CD14-positive monocyte (primary cell): ENCODE measurements at regions not wholly inside any gene's neighbourhood (a gene's known extent, or its start where the extent isn't known, plus 50 kb on each side); places are given as distances from the start of the nearest gene placed in this dataset.

Experiments used
- DNase-seq, 3 donors: peaks; one replicate each; pipeline ENCODE4 v3.0.0-alpha.2; 2011 to 2022
- H2AFZ ChIP-seq: 2 replicates; pipeline ENCODE4 v1.6.0; 2012; ENCODE audit warnings: mild to moderate bottlenecking, low read depth, low read length, inconsistent platforms; ENCODE audit not compliant: insufficient read depth, poor library complexity, severe bottlenecking
- H3K27ac ChIP-seq, 2 donors: 1 replicate in 1 of 2; 2 replicates in 1 of 2; pipeline ENCODE4 v1.5.1; 2012 to 2013; ENCODE audit warnings: low read length in 2 of 2, control low read depth in 1 of 2, inconsistent platforms in 1 of 2, low read depth in 1 of 2, mild to moderate bottlenecking in 1 of 2
- H3K27me3 ChIP-seq, 2 donors: one replicate each; pipeline versions ENCODE4 v1.6.0 to v1.6.1; 2011 to 2013; ENCODE audit warnings: low read length in 2 of 2; ENCODE audit not compliant: control insufficient read depth in 2 of 2, insufficient read depth in 2 of 2
- H3K36me3 ChIP-seq, 2 donors: replicated peaks in 1 of 2; 1 replicate in 1 of 2; 2 replicates in 1 of 2; pipeline versions ENCODE4 v1.5.1 to v1.6.1; 2012 to 2013; ENCODE audit warnings: low read length in 2 of 2, control low read depth in 1 of 2, inconsistent platforms in 1 of 2, mild to moderate bottlenecking in 1 of 2; ENCODE audit not compliant: insufficient read depth in 2 of 2, control insufficient read depth in 1 of 2
- H3K4me1 ChIP-seq, 2 donors: 1 replicate in 1 of 2; 2 replicates in 1 of 2; pipeline versions ENCODE4 v1.5.1 to v1.6.1; 2012 to 2013; ENCODE audit warnings: low read length in 2 of 2, control low read depth in 1 of 2, inconsistent platforms in 1 of 2, mild to moderate bottlenecking in 1 of 2, moderate library complexity in 1 of 2; ENCODE audit not compliant: insufficient read depth in 2 of 2, control insufficient read depth in 1 of 2
- H3K4me2 ChIP-seq: replicated peaks from 2 replicates; pipeline ENCODE3; 2012; ENCODE audit warnings: low read length, moderate library complexity, mild to moderate bottlenecking; ENCODE audit not compliant: poor library complexity, severe bottlenecking; ENCODE audit errors: extremely low read depth
- H3K4me3 ChIP-seq, 3 experiments: fragments of 200-600 bp in 1 of 3; sonication (generic) in 1 of 3; replicated peaks in 1 of 3; 1 replicate in 2 of 3; 2 replicates in 1 of 3; pipeline ENCODE4 v1.5.1; 2011 to 2013; ENCODE audit warnings: low read length in 3 of 3, mild to moderate bottlenecking in 3 of 3, control low read depth in 2 of 3, low read depth in 2 of 3, inconsistent platforms in 1 of 3, moderate library complexity in 1 of 3
- H3K79me2 ChIP-seq: 2 replicates; pipeline ENCODE4 v1.6.0; 2012; ENCODE audit warnings: mild to moderate bottlenecking, control low read depth, inconsistent platforms, low read length, moderate library complexity; ENCODE audit not compliant: insufficient read depth
- H3K9ac ChIP-seq: 2 replicates; pipeline ENCODE4 v1.6.0; 2017; ENCODE audit warnings: low read length, mild to moderate bottlenecking; ENCODE audit not compliant: insufficient read depth, poor library complexity, severe bottlenecking
- H3K9me3 ChIP-seq, 2 donors: replicated peaks in 1 of 2; 1 replicate in 1 of 2; 2 replicates in 1 of 2; pipeline versions ENCODE4 v1.5.1 to v1.6.1; 2012 to 2013; ENCODE audit warnings: low read length in 2 of 2, control low read depth in 1 of 2; ENCODE audit not compliant: control insufficient read depth in 1 of 2, insufficient read depth in 1 of 2
- H4K20me1 ChIP-seq: 2 replicates; pipeline ENCODE4 v1.6.0; 2012; ENCODE audit warnings: mild to moderate bottlenecking, low read length, control low read depth, moderate library complexity; ENCODE audit not compliant: insufficient read depth
- H3K27ac Mint-ChIP-seq, 7 donors: one replicate each; pipeline ENCODE4 v1.8.0; 2020; ENCODE audit warnings: mild to moderate bottlenecking in 7 of 7, mixed read lengths in 7 of 7, moderate library complexity in 6 of 7, inconsistent platforms in 2 of 7
- H3K27me3 Mint-ChIP-seq, 3 donors: one replicate each; pipeline ENCODE4 v1.8.0; 2021 to 2022; ENCODE audit warnings: low read depth in 3 of 3, mild to moderate bottlenecking in 3 of 3, mixed read lengths in 3 of 3, moderate library complexity in 3 of 3, inconsistent platforms in 1 of 3
- H3K36me3 Mint-ChIP-seq, 2 donors: one replicate each; pipeline ENCODE4 v1.8.0; 2020; ENCODE audit warnings: mixed read lengths in 2 of 2, inconsistent platforms in 1 of 2, mild to moderate bottlenecking in 1 of 2
- H3K4me1 Mint-ChIP-seq: one replicate; pipeline ENCODE4 v1.8.0; 2020; ENCODE audit warnings: mild to moderate bottlenecking, mixed read lengths
- H3K4me3 Mint-ChIP-seq, 2 donors: one replicate each; pipeline ENCODE4 v1.8.0; 2020; ENCODE audit warnings: mild to moderate bottlenecking in 2 of 2, mixed read lengths in 2 of 2, moderate library complexity in 1 of 2
- H3K9me3 Mint-ChIP-seq, 7 donors: one replicate each; pipeline ENCODE4 v1.8.0; 2020 to 2022; ENCODE audit warnings: mixed read lengths in 7 of 7, mild to moderate bottlenecking in 6 of 7, moderate library complexity in 6 of 7, inconsistent platforms in 2 of 7
- WGBS: methylation state at CpG from one replicate; pipeline ENCODE4 v1.1.5; 2013; ENCODE audit warnings: missing lambda C conversion rate; ENCODE audit not compliant: insufficient coverage; 5-methylcytosine and 5-hydroxymethylcytosine counted together
- intact Hi-C, 2 donors: fragments of 100-400 bp; cut with micrococcal nuclease; formaldehyde crosslinking; loops; one replicate each; pipeline versions ENCODE4 v1.15.0 to v1.15.1; 2023
- TF ChIP-seq, protein P1 (sequence below): fragments of 200-600 bp; IDR thresholded peaks from one replicate; pipeline ENCODE4 v1.8.0; 2022; ENCODE audit warnings: antibody characterized with exemption, mild to moderate bottlenecking

DNA sequence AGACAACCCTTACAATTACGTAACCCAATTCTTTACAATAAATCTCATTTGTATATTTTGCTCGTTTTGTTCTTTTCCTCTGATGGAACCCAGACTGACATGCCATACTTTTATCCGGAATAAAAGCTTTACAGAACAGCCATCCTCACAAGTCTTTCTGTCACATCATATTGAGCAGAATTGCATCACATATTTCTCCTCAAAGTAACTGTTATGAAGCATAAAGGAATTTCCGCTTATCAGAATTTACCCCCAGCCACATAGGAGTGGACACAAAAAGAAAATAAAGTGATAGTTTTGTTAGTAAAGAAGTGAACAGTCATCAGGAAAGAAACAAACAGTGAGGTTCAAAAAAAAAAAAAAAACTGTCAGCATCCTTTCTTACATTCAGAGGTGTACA, 539.5 kb upstream of the LUZP2 start:
- Histone ChIP-seq H4K20me1 (no peaks in the 10 kb centered on the region), H3K79me2 (no peaks in the 10 kb centered on the region), H3K4me1 (no peaks in the 10 kb centered on the region), H3K4me3 (no peak overlapping the region), H3K27me3 (no peaks in the 10 kb centered on the region), H2AFZ (no peak overlapping the region), H3K4me2 (no peak overlapping the region), H3K9me3 (peaks cover 0 to 9% of the 10 kb centered on the region in 2 donors), H3K27ac (no peak overlapping the region), H3K36me3 (no peaks in the 10 kb centered on the region), H3K9ac (no peak overlapping the region)
- Mint-ChIP-seq H3K4me3 (no peak overlapping the region), H3K27me3 (no peaks in the 10 kb centered on the region), H3K36me3 (no peaks in the 10 kb centered on the region), H3K9me3 (peaks cover 0 to 2% (median 0%) of the 10 kb centered on the region in 7 donors), H3K4me1 (no peaks in the 10 kb centered on the region), H3K27ac (no peak overlapping the region)
- 100% methylated on average over 1 of the region's 4 CpGs for WGBS
- intact Hi-C loops = no loop called here
- DNase-seq = no peak
- TF ChIP-seq, protein P1, sequence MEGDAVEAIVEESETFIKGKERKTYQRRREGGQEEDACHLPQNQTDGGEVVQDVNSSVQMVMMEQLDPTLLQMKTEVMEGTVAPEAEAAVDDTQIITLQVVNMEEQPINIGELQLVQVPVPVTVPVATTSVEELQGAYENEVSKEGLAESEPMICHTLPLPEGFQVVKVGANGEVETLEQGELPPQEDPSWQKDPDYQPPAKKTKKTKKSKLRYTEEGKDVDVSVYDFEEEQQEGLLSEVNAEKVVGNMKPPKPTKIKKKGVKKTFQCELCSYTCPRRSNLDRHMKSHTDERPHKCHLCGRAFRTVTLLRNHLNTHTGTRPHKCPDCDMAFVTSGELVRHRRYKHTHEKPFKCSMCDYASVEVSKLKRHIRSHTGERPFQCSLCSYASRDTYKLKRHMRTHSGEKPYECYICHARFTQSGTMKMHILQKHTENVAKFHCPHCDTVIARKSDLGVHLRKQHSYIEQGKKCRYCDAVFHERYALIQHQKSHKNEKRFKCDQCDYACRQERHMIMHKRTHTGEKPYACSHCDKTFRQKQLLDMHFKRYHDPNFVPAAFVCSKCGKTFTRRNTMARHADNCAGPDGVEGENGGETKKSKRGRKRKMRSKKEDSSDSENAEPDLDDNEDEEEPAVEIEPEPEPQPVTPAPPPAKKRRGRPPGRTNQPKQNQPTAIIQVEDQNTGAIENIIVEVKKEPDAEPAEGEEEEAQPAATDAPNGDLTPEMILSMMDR = no peak

DNA sequence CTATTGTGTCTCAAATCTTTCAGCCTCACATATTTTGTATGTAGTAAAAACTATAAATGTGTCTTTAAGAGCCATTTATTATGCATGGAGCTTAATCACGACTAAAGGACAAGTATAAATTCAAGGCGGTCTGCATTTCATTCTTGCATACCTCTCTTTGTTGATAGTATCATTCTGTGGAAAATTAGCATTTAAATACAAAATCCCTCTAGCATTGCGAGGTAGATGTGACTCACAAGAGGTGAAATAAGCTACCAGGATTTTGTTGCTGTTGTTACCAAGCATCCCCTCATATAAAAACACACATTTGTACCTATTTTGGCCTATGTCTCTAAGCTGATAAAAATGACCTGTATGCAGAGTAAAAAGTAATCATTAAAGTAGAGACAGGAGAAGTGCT, 537.4 kb upstream of the LUZP2 start:
- H3K36me3 Mint-ChIP-seq = no peaks in the 10 kb centered on the region
- Histone ChIP-seq H3K9me3 (peaks cover 0 to 10% of the 10 kb centered on the region in 2 donors), H3K4me1 (no peaks in the 10 kb centered on the region), H3K27ac (no peak overlapping the region), H3K4me3 (no peak overlapping the region), H3K79me2 (no peaks in the 10 kb centered on the region), H3K36me3 (no peaks in the 10 kb centered on the region), H3K27me3 (no peaks in the 10 kb centered on the region), H3K4me2 (no peak overlapping the region), H2AFZ (no peak overlapping the region), H3K9ac (no peak overlapping the region), H4K20me1 (no peaks in the 10 kb centered on the region)
- H3K27me3 Mint-ChIP-seq = no peaks in the 10 kb centered on the region
- H3K27ac Mint-ChIP-seq = no peak overlapping the region
- H3K9me3 Mint-ChIP-seq = peaks cover 0 to 2% (median 0%) of the 10 kb centered on the region in 7 donors
- no peak overlapping the region for H3K4me3 Mint-ChIP-seq
- WGBS = no CpG with 5 or more reads among the region's 3 CpGs
- no peaks in the 10 kb centered on the region for H3K4me1 Mint-ChIP-seq
- no peak for DNase-seq
- TF ChIP-seq, protein P1 = no peak
- intact Hi-C loops = no loop called here
